ENCODE measurements at regions not wholly inside any gene's neighbourhood (a gene's known extent, or its start where the extent isn't known, plus 50 kb on each side); places are given as distances from the start of the nearest gene placed in this dataset.

- Histone ChIP-seq H3K4me1 (ENCODE audit: control insufficient read depth, insufficient read depth, low read length) (peaks cover 6% of the 10 kb centered on the region), H3K27ac (ENCODE audit: low read depth, low read length) (no peak overlapping the region), H3K27me3 (ENCODE audit: control insufficient read depth, insufficient read depth, low read length) (no peaks in the 10 kb centered on the region), H3K36me3 (ENCODE audit: control insufficient read depth, insufficient read depth, low read length) (no peaks in the 10 kb centered on the region), H3K9me3 (ENCODE audit: control insufficient read depth, insufficient read depth, low read length) (no peaks in the 10 kb centered on the region), H3K4me3 (ENCODE audit: low read depth, low read length) (no peak overlapping the region)
- WGBS (ENCODE audit: insufficient coverage) = 91% methylated on average over 13 of the region's 14 CpGs
- peak in 1 of 6 donors; percentile 29 for DNase-seq (ENCODE audit: low read depth in 4 of 6, low spot score in 6 of 6)
Observed at GRCh38 chr6:166778776-166779175, 151.7 kb upstream of the RPS6KA2 start.

- Histone ChIP-seq H3K4me3 (ENCODE audit: low read depth, low read length) (no peak overlapping the region), H3K27me3 (ENCODE audit: control insufficient read depth, insufficient read depth, low read length) (no peaks in the 10 kb centered on the region), H3K27ac (ENCODE audit: low read depth, low read length) (no peak overlapping the region), H3K36me3 (ENCODE audit: control insufficient read depth, insufficient read depth, low read length) (no peaks in the 10 kb centered on the region), H3K9me3 (ENCODE audit: control insufficient read depth, insufficient read depth, low read length) (no peaks in the 10 kb centered on the region), H3K4me1 (ENCODE audit: control insufficient read depth, insufficient read depth, low read length) (peaks cover 6% of the 10 kb centered on the region)
- 81% methylated on average over 5 of the region's 9 CpGs for WGBS (ENCODE audit: insufficient coverage)
- DNase-seq (ENCODE audit: low read depth in 4 of 6, low spot score in 6 of 6) = no peak
Observed at GRCh38 chr6:166778046-166778445, 151.0 kb upstream of the RPS6KA2 start.

- H3K4me1 ChIP-seq (ENCODE audit: control insufficient read depth, insufficient read depth, low read length) = peaks cover 6% of the 10 kb centered on the region
- H3K4me3 ChIP-seq (ENCODE audit: low read depth, low read length) = no peak overlapping the region
- no peaks in the 10 kb centered on the region for H3K9me3 ChIP-seq (ENCODE audit: control insufficient read depth, insufficient read depth, low read length)
- 82% methylated on average over 14 of the region's 14 CpGs for WGBS (ENCODE audit: insufficient coverage)
- H3K27ac ChIP-seq (ENCODE audit: low read depth, low read length) = no peak overlapping the region
- no peaks in the 10 kb centered on the region for H3K27me3 ChIP-seq (ENCODE audit: control insufficient read depth, insufficient read depth, low read length)
- no peak for DNase-seq (ENCODE audit: low read depth in 4 of 6, low spot score in 6 of 6)
- H3K36me3 ChIP-seq (ENCODE audit: control insufficient read depth, insufficient read depth, low read length) = no peaks in the 10 kb centered on the region
Observed at GRCh38 chr6:166777096-166777630, 150.1 kb upstream of the RPS6KA2 start.

- peaks cover 6% of the 10 kb centered on the region for H3K4me1 ChIP-seq (ENCODE audit: control insufficient read depth, insufficient read depth, low read length)
- WGBS (ENCODE audit: insufficient coverage) = 91% methylated on average over 10 of the region's 12 CpGs
Observed at GRCh38 chr6:166776571-166776970, 149.5 kb upstream of the RPS6KA2 start.

GRCh38 chr6:166775923-166776220 lies 148.8 kb upstream of the RPS6KA2 start:
- Histone ChIP-seq H3K9me3 (ENCODE audit: control insufficient read depth, insufficient read depth, low read length) (no peaks in the 10 kb centered on the region), H3K27ac (ENCODE audit: low read depth, low read length) (no peak overlapping the region), H3K4me3 (ENCODE audit: low read depth, low read length) (no peak overlapping the region), H3K36me3 (ENCODE audit: control insufficient read depth, insufficient read depth, low read length) (no peaks in the 10 kb centered on the region), H3K4me1 (ENCODE audit: control insufficient read depth, insufficient read depth, low read length) (peaks cover 6% of the 10 kb centered on the region), H3K27me3 (ENCODE audit: control insufficient read depth, insufficient read depth, low read length) (no peaks in the 10 kb centered on the region)
- no peak for DNase-seq (ENCODE audit: low read depth in 4 of 6, low spot score in 6 of 6)
- 70% methylated on average over 4 of the region's 9 CpGs for WGBS (ENCODE audit: insufficient coverage)

More at GRCh38 chr6:166776571-166776970, 149.5 kb upstream of the RPS6KA2 start:
- Histone ChIP-seq H3K9me3 (ENCODE audit: control insufficient read depth, insufficient read depth, low read length) (no peaks in the 10 kb centered on the region), H3K4me3 (ENCODE audit: low read depth, low read length) (no peak overlapping the region), H3K27me3 (ENCODE audit: control insufficient read depth, insufficient read depth, low read length) (no peaks in the 10 kb centered on the region), H3K27ac (ENCODE audit: low read depth, low read length) (no peak overlapping the region), H3K36me3 (ENCODE audit: control insufficient read depth, insufficient read depth, low read length) (no peaks in the 10 kb centered on the region)
- no peak for DNase-seq (ENCODE audit: low read depth in 4 of 6, low spot score in 6 of 6)

- Histone ChIP-seq H3K36me3 (ENCODE audit: control insufficient read depth, insufficient read depth, low read length) (no peaks in the 10 kb centered on the region), H3K27ac (ENCODE audit: low read depth, low read length) (no peak overlapping the region), H3K27me3 (ENCODE audit: control insufficient read depth, insufficient read depth, low read length) (no peaks in the 10 kb centered on the region), H3K4me3 (ENCODE audit: low read depth, low read length) (no peak overlapping the region), H3K9me3 (ENCODE audit: control insufficient read depth, insufficient read depth, low read length) (no peaks in the 10 kb centered on the region), H3K4me1 (ENCODE audit: control insufficient read depth, insufficient read depth, low read length) (peaks cover 6% of the 10 kb centered on the region)
- WGBS (ENCODE audit: insufficient coverage) = 77% methylated on average over 17 of the region's 24 CpGs
- DNase-seq (ENCODE audit: low read depth in 4 of 6, low spot score in 6 of 6) = peak in 5 of 6 donors; percentile 70 to 94 (median 78)
Observed at GRCh38 chr6:166775180-166775922, 148.3 kb upstream of the RPS6KA2 start.

GRCh38 chr6:166774770-166775169 lies 147.7 kb upstream of the RPS6KA2 start:
- Histone ChIP-seq H3K4me3 (ENCODE audit: low read depth, low read length) (no peak overlapping the region), H3K27ac (ENCODE audit: low read depth, low read length) (no peak overlapping the region), H3K27me3 (ENCODE audit: control insufficient read depth, insufficient read depth, low read length) (no peaks in the 10 kb centered on the region), H3K9me3 (ENCODE audit: control insufficient read depth, insufficient read depth, low read length) (no peaks in the 10 kb centered on the region), H3K4me1 (ENCODE audit: control insufficient read depth, insufficient read depth, low read length) (peaks cover 6% of the 10 kb centered on the region), H3K36me3 (ENCODE audit: control insufficient read depth, insufficient read depth, low read length) (no peaks in the 10 kb centered on the region)
- no peak for DNase-seq (ENCODE audit: low read depth in 4 of 6, low spot score in 6 of 6)
- WGBS (ENCODE audit: insufficient coverage) = 64% methylated on average over 5 of the region's 12 CpGs

GRCh38 chr6:166774292-166774691 lies 147.2 kb upstream of the RPS6KA2 start:
- H3K27me3 ChIP-seq (ENCODE audit: control insufficient read depth, insufficient read depth, low read length) = no peaks in the 10 kb centered on the region
- DNase-seq (ENCODE audit: low read depth in 4 of 6, low spot score in 6 of 6) = no peak
- WGBS (ENCODE audit: insufficient coverage) = 91% methylated on average over 6 of the region's 8 CpGs
- H3K27ac ChIP-seq (ENCODE audit: low read depth, low read length) = no peak overlapping the region
- H3K4me1 ChIP-seq (ENCODE audit: control insufficient read depth, insufficient read depth, low read length) = peaks cover 6% of the 10 kb centered on the region
- no peaks in the 10 kb centered on the region for H3K36me3 ChIP-seq (ENCODE audit: control insufficient read depth, insufficient read depth, low read length)
- H3K9me3 ChIP-seq (ENCODE audit: control insufficient read depth, insufficient read depth, low read length) = no peaks in the 10 kb centered on the region
- H3K4me3 ChIP-seq (ENCODE audit: low read depth, low read length) = no peak overlapping the region

- H3K4me1 ChIP-seq (ENCODE audit: control insufficient read depth, insufficient read depth, low read length) = peaks cover 9% of the 10 kb centered on the region
- DNase-seq (ENCODE audit: low read depth in 4 of 6, low spot score in 6 of 6) = no peak
- no peak overlapping the region for H3K4me3 ChIP-seq (ENCODE audit: low read depth, low read length)
- no peaks in the 10 kb centered on the region for H3K27me3 ChIP-seq (ENCODE audit: control insufficient read depth, insufficient read depth, low read length)
- H3K27ac ChIP-seq (ENCODE audit: low read depth, low read length) = no peak overlapping the region
- no peaks in the 10 kb centered on the region for H3K9me3 ChIP-seq (ENCODE audit: control insufficient read depth, insufficient read depth, low read length)
- H3K36me3 ChIP-seq (ENCODE audit: control insufficient read depth, insufficient read depth, low read length) = no peaks in the 10 kb centered on the region
- WGBS (ENCODE audit: insufficient coverage) = 94% methylated on average over 5 of the region's 8 CpGs
Observed at GRCh38 chr6:166772518-166772917, 145.5 kb upstream of the RPS6KA2 start.

- H3K4me1 ChIP-seq (ENCODE audit: control insufficient read depth, insufficient read depth, low read length) = peaks cover 11% of the 10 kb centered on the region
- no peak overlapping the region for H3K27ac ChIP-seq (ENCODE audit: low read depth, low read length)
- H3K4me3 ChIP-seq (ENCODE audit: low read depth, low read length) = no peak overlapping the region
- WGBS (ENCODE audit: insufficient coverage) = 94% methylated on average over 11 of the region's 13 CpGs
- H3K27me3 ChIP-seq (ENCODE audit: control insufficient read depth, insufficient read depth, low read length) = no peaks in the 10 kb centered on the region
- H3K36me3 ChIP-seq (ENCODE audit: control insufficient read depth, insufficient read depth, low read length) = no peaks in the 10 kb centered on the region
- no peaks in the 10 kb centered on the region for H3K9me3 ChIP-seq (ENCODE audit: control insufficient read depth, insufficient read depth, low read length)
- DNase-seq (ENCODE audit: low read depth in 4 of 6, low spot score in 6 of 6) = no peak
Observed at GRCh38 chr6:166771701-166772100, 144.7 kb upstream of the RPS6KA2 start.
